ENCODE measurements at regions not wholly inside any gene's neighbourhood (a gene's known extent, or its start where the extent isn't known, plus 50 kb on each side); places are given as distances from the start of the nearest gene placed in this dataset.

- H3K4me1 ChIP-seq (ENCODE audit: insufficient read depth, low read length): no peaks in the 10 kb centered on the region
- H3K79me2 ChIP-seq (ENCODE audit: insufficient read depth, low read length): no peaks in the 10 kb centered on the region
- H3K9me3 ChIP-seq (ENCODE audit: insufficient read depth, low read length, severe bottlenecking): no peaks in the 10 kb centered on the region
- H3K9ac ChIP-seq (ENCODE audit: low read depth, low read length): no peak overlapping the region
- no peak overlapping the region for H3K27ac ChIP-seq (ENCODE audit: low read length)
- H3K4me2 ChIP-seq (ENCODE audit: insufficient read depth, low read length): no peak overlapping the region
- no peak for ATAC-seq (ENCODE audit: insufficient read depth, low read depth)
- no peaks in the 10 kb centered on the region for H4K20me1 ChIP-seq (ENCODE audit: insufficient read depth, low read length)
- H3K27me3 ChIP-seq (ENCODE audit: insufficient read depth, low read length, poor library complexity): no peaks in the 10 kb centered on the region
- TF ChIP-seq EZH2 (IDR thresholded peaks at IDR 0.05; ENCODE audit: borderline replicate concordance, low read depth, low read length, severe bottlenecking) (no peak), CTCF (IDR thresholded peaks at IDR 0.05; ENCODE audit: borderline replicate concordance, extremely low read depth, low read length, poor library complexity, severe bottlenecking) (no peak)
- no peak for DNase-seq
- no peaks in the 10 kb centered on the region for H3K36me3 ChIP-seq (ENCODE audit: insufficient read depth, low read length)
- H3K4me3 ChIP-seq (ENCODE audit: low read depth in 1 of 2, low read length in 2 of 2): no peak overlapping the region
- no peak overlapping the region for H2AFZ ChIP-seq (ENCODE audit: low read depth, low read length)
Measured at GRCh38 chr5:51131266-51131665, 252.0 kb upstream of the ISL1 start.

DNA sequence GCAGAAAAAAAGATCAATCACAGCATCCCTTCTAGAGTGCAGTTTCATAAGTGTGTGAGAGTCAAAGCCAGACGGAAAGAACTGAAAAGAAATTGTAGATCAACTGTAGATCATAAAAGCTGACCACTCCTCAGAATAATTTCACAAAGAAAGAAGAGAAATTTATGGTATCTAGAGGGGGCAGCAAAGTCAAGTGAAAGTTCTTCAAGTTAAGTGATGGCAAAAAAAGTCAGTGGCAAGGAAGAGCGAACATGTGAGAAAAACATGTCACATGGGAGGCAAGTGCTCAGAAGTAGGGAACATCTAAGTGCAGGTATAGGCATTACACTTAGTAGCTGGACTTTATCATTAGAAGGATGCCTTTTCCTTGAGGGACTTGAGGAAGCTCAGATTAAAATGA is 245.1 kb upstream of the ISL1 start:
- DNase-seq (no peak), ATAC-seq (ENCODE audit: insufficient read depth, low read depth) (no peak)
- H3K9ac ChIP-seq (ENCODE audit: low read depth, low read length): no peak overlapping the region
- H3K27me3 ChIP-seq (ENCODE audit: insufficient read depth, low read length, poor library complexity): no peaks in the 10 kb centered on the region
- no peaks in the 10 kb centered on the region for H4K20me1 ChIP-seq (ENCODE audit: insufficient read depth, low read length)
- H3K36me3 ChIP-seq (ENCODE audit: insufficient read depth, low read length): no peaks in the 10 kb centered on the region
- H3K4me2 ChIP-seq (ENCODE audit: insufficient read depth, low read length): no peak overlapping the region
- no peaks in the 10 kb centered on the region for H3K4me1 ChIP-seq (ENCODE audit: insufficient read depth, low read length)
- no peak overlapping the region for H2AFZ ChIP-seq (ENCODE audit: low read depth, low read length)
- no peak for TF ChIP-seq EZH2 (IDR thresholded peaks at IDR 0.05; ENCODE audit: borderline replicate concordance, low read depth, low read length, severe bottlenecking)
- TF ChIP-seq CTCF (IDR thresholded peaks at IDR 0.05; ENCODE audit: borderline replicate concordance, extremely low read depth, low read length, poor library complexity, severe bottlenecking): no peak
- no peaks in the 10 kb centered on the region for H3K79me2 ChIP-seq (ENCODE audit: insufficient read depth, low read length)
- H3K27ac ChIP-seq (ENCODE audit: low read length): no peak overlapping the region
- H3K4me3 ChIP-seq (ENCODE audit: low read depth in 1 of 2, low read length in 2 of 2): no peak overlapping the region
- H3K9me3 ChIP-seq (ENCODE audit: insufficient read depth, low read length, severe bottlenecking): no peaks in the 10 kb centered on the region

- Histone ChIP-seq H3K36me3 (ENCODE audit: insufficient read depth, low read length) (no peaks in the 10 kb centered on the region), H3K79me2 (ENCODE audit: insufficient read depth, low read length) (no peaks in the 10 kb centered on the region), H3K4me3 (ENCODE audit: low read depth in 1 of 2, low read length in 2 of 2) (no peak overlapping the region), H2AFZ (ENCODE audit: low read depth, low read length) (no peak overlapping the region), H3K27ac (ENCODE audit: low read length) (no peak overlapping the region), H3K9me3 (ENCODE audit: insufficient read depth, low read length, severe bottlenecking) (peaks cover 5% of the 10 kb centered on the region), H3K27me3 (ENCODE audit: insufficient read depth, low read length, poor library complexity) (no peaks in the 10 kb centered on the region), H4K20me1 (ENCODE audit: insufficient read depth, low read length) (no peaks in the 10 kb centered on the region), H3K4me1 (ENCODE audit: insufficient read depth, low read length) (peaks cover 3% of the 10 kb centered on the region; the same call in 1 of the 2 replicates), H3K4me2 (ENCODE audit: insufficient read depth, low read length) (no peak overlapping the region), H3K9ac (ENCODE audit: low read depth, low read length) (no peak overlapping the region)
- TF ChIP-seq EZH2 (IDR thresholded peaks at IDR 0.05; ENCODE audit: borderline replicate concordance, low read depth, low read length, severe bottlenecking) (no peak), CTCF (IDR thresholded peaks at IDR 0.05; ENCODE audit: borderline replicate concordance, extremely low read depth, low read length, poor library complexity, severe bottlenecking) (no peak)
- no peak for DNase-seq
- no peak for ATAC-seq (ENCODE audit: insufficient read depth, low read depth)
Measured at GRCh38 chr5:51148437-51148836, 234.8 kb upstream of the ISL1 start.

DNA sequence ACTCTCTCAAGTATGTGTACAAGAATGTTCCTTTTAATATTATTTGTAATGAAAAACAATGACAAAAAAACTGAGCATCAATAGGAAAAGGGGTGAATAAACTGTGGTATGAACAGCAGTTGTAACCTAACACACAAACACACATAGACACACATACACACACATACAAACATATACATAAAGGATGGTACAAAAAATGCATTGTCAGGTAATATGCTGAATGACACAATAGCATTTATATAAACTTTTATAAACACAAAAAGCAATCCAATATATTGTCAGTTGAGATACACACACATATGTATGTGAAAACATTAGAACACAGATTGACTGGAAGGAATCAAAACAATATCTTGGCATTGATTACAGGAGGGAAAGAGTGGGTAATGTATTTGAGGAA is 227.0 kb upstream of the ISL1 start:
- no peak for ATAC-seq (ENCODE audit: insufficient read depth, low read depth)
- TF ChIP-seq EZH2 (IDR thresholded peaks at IDR 0.05; ENCODE audit: borderline replicate concordance, low read depth, low read length, severe bottlenecking) (no peak), CTCF (IDR thresholded peaks at IDR 0.05; ENCODE audit: borderline replicate concordance, extremely low read depth, low read length, poor library complexity, severe bottlenecking) (no peak)
- H3K4me2 ChIP-seq (ENCODE audit: insufficient read depth, low read length): no peak overlapping the region
- no peak overlapping the region for H2AFZ ChIP-seq (ENCODE audit: low read depth, low read length)
- no peaks in the 10 kb centered on the region for H3K27me3 ChIP-seq (ENCODE audit: insufficient read depth, low read length, poor library complexity)
- DNase-seq: no peak
- no peaks in the 10 kb centered on the region for H3K79me2 ChIP-seq (ENCODE audit: insufficient read depth, low read length)
- no peaks in the 10 kb centered on the region for H3K4me1 ChIP-seq (ENCODE audit: insufficient read depth, low read length)
- no peaks in the 10 kb centered on the region for H4K20me1 ChIP-seq (ENCODE audit: insufficient read depth, low read length)
- H3K4me3 ChIP-seq (ENCODE audit: low read depth in 1 of 2, low read length in 2 of 2): no peak overlapping the region
- H3K9me3 ChIP-seq (ENCODE audit: insufficient read depth, low read length, severe bottlenecking): no peaks in the 10 kb centered on the region
- H3K36me3 ChIP-seq (ENCODE audit: insufficient read depth, low read length): no peaks in the 10 kb centered on the region
- no peak overlapping the region for H3K27ac ChIP-seq (ENCODE audit: low read length)
- H3K9ac ChIP-seq (ENCODE audit: low read depth, low read length): no peak overlapping the region

Data from DND-41 (cell line).